ENCODE measurements at regions not wholly inside any gene's neighbourhood (a gene's known extent, or its start where the extent isn't known, plus 50 kb on each side); places are given as distances from the start of the nearest gene placed in this dataset.

- FAIRE-seq: peak; percentile 88
- DNase-seq (ENCODE audit: low read depth): no peak
- no peaks in the 10 kb centered on the region for H3K36me3 ChIP-seq (ENCODE audit: control insufficient read depth, insufficient read depth, low read length)
- no peaks in the 10 kb centered on the region for H3K27me3 ChIP-seq (ENCODE audit: control insufficient read depth, insufficient read depth, low read length)
- TF ChIP-seq, protein P1, sequence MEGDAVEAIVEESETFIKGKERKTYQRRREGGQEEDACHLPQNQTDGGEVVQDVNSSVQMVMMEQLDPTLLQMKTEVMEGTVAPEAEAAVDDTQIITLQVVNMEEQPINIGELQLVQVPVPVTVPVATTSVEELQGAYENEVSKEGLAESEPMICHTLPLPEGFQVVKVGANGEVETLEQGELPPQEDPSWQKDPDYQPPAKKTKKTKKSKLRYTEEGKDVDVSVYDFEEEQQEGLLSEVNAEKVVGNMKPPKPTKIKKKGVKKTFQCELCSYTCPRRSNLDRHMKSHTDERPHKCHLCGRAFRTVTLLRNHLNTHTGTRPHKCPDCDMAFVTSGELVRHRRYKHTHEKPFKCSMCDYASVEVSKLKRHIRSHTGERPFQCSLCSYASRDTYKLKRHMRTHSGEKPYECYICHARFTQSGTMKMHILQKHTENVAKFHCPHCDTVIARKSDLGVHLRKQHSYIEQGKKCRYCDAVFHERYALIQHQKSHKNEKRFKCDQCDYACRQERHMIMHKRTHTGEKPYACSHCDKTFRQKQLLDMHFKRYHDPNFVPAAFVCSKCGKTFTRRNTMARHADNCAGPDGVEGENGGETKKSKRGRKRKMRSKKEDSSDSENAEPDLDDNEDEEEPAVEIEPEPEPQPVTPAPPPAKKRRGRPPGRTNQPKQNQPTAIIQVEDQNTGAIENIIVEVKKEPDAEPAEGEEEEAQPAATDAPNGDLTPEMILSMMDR (IDR thresholded peaks at IDR 0.05; ENCODE audit: insufficient read depth, low read length, severe bottlenecking): no peak
- H3K4me3 ChIP-seq (ENCODE audit: low read depth, low read length): no peak overlapping the region
Observed at GRCh38 chr5:159509002-159509660, 178.8 kb upstream of the IL12B start.

GRCh38 chr5:159510282-159510681 lies 180.0 kb upstream of the IL12B start:
- peak; percentile 36 for DNase-seq (ENCODE audit: low read depth)
- no peaks in the 10 kb centered on the region for H3K36me3 ChIP-seq (ENCODE audit: control insufficient read depth, insufficient read depth, low read length)
- H3K27me3 ChIP-seq (ENCODE audit: control insufficient read depth, insufficient read depth, low read length): peaks cover 3% of the 10 kb centered on the region
- TF ChIP-seq, protein P1 (IDR thresholded peaks at IDR 0.05; ENCODE audit: insufficient read depth, low read length, severe bottlenecking): no peak
- no peak overlapping the region for H3K4me3 ChIP-seq (ENCODE audit: low read depth, low read length)
- FAIRE-seq: no peak

GRCh38 chr5:159511570-159511969 lies 181.3 kb upstream of the IL12B start:
- FAIRE-seq: no peak
- Histone ChIP-seq H3K27me3 (ENCODE audit: control insufficient read depth, insufficient read depth, low read length) (peaks cover 3% of the 10 kb centered on the region), H3K4me3 (ENCODE audit: low read depth, low read length) (no peak overlapping the region), H3K36me3 (ENCODE audit: control insufficient read depth, insufficient read depth, low read length) (no peaks in the 10 kb centered on the region)
- TF ChIP-seq, protein P1 (IDR thresholded peaks at IDR 0.05; ENCODE audit: insufficient read depth, low read length, severe bottlenecking): no peak
- peak; percentile 89 for DNase-seq (ENCODE audit: low read depth)

DNA sequence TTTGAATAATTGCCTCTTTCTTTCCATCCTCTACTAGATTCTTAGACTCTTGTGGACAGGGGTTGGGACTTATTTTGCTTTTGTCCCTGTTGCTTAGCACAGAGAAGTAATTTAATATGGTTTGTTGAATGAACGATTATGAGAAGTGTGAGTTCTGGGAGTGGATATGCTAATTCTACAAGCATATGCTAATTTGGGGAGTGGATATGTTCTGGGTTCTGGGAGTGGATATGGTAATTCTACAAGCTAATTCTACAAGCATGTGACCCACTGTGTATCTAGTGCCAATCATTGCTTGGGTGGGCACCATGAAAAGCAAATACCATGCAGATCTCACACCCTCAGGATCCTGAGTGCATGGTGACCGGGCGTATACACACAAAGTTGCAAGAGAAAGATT lies 181.8 kb upstream of the IL12B start:
- DNase-seq (ENCODE audit: low read depth): no peak

DNA sequence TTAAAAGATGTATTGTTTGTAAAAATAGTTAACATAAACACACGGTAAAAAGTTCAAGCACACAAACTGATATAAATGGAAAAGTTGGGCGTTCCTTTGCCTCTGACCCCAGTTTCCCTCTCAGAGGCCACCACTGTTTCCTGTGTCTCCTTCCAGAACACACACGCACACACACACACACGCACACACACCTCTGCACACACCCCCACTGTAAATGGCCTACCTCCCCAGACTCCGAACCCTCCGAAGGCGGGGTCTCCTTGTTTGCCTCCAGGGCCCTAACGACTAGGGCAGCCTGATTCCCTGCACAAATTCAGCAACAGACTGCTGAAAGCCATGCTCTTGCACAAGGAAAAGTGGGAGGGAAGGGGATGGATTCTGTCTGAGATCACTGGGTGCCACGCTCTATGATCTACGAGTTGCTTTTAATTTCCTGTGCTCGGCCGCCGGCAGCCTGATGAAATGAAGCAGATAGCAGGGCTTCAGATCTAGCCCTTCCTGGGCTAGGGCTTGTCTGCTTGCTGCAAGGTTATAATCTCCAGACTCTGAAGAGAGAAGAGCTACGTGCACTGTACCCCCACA lies 184.0 kb upstream of the IL12B start:
- DNase-seq (ENCODE audit: low read depth) (no peak), FAIRE-seq (no peak)
- Histone ChIP-seq H3K27me3 (ENCODE audit: control insufficient read depth, insufficient read depth, low read length) (peaks cover 3% of the 10 kb centered on the region), H3K4me3 (ENCODE audit: low read depth, low read length) (no peak overlapping the region), H3K36me3 (ENCODE audit: control insufficient read depth, insufficient read depth, low read length) (no peaks in the 10 kb centered on the region)
- TF ChIP-seq, protein P1 (IDR thresholded peaks at IDR 0.05; ENCODE audit: insufficient read depth, low read length, severe bottlenecking): no peak

More for the DNA sequence above, 181.8 kb upstream of the IL12B start:
- Histone ChIP-seq H3K27me3 (ENCODE audit: control insufficient read depth, insufficient read depth, low read length) (peaks cover 3% of the 10 kb centered on the region), H3K36me3 (ENCODE audit: control insufficient read depth, insufficient read depth, low read length) (no peaks in the 10 kb centered on the region), H3K4me3 (ENCODE audit: low read depth, low read length) (no peak overlapping the region)
- TF ChIP-seq, protein P1 (IDR thresholded peaks at IDR 0.05; ENCODE audit: insufficient read depth, low read length, severe bottlenecking): no peak
- FAIRE-seq: no peak

Measured in bronchial epithelial cell (primary cell).